ENCODE measurements at regions not wholly inside any gene's neighbourhood (a gene's known extent, or its start where the extent isn't known, plus 50 kb on each side); places are given as distances from the start of the nearest gene placed in this dataset.

DNA sequence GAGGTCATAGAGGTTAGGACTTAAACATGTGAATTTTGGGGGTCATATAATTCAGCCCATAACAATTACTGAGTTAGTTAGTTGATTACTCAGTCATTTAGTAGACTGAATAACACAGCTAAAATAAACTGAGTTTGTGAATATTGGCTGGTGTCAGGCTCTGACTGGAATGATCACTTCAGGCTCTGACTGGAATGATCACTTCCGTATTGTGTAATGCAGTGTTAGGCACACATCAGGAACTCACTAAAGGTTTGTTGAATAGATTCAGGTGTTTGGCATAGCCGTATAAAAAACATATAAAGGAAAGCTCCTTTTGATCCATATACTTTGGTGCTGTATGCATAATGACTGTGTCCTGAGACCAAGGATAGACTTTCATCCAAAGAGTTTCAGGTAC is 610.5 kb downstream of the INSC start:
- TF ChIP-seq, protein P1, sequence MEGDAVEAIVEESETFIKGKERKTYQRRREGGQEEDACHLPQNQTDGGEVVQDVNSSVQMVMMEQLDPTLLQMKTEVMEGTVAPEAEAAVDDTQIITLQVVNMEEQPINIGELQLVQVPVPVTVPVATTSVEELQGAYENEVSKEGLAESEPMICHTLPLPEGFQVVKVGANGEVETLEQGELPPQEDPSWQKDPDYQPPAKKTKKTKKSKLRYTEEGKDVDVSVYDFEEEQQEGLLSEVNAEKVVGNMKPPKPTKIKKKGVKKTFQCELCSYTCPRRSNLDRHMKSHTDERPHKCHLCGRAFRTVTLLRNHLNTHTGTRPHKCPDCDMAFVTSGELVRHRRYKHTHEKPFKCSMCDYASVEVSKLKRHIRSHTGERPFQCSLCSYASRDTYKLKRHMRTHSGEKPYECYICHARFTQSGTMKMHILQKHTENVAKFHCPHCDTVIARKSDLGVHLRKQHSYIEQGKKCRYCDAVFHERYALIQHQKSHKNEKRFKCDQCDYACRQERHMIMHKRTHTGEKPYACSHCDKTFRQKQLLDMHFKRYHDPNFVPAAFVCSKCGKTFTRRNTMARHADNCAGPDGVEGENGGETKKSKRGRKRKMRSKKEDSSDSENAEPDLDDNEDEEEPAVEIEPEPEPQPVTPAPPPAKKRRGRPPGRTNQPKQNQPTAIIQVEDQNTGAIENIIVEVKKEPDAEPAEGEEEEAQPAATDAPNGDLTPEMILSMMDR (IDR thresholded peaks at IDR 0.05), result no peak
- no peak for TF ChIP-seq POLR2A (IDR thresholded peaks at IDR 0.05)
